SK-N-SH (cell line): ENCODE measurements at regions not wholly inside any gene's neighbourhood (a gene's known extent, or its start where the extent isn't known, plus 50 kb on each side); places are given as distances from the start of the nearest gene placed in this dataset.
"Not testable (repeated sequence)": the region's sequence is repeated elsewhere in the genome, so short reads cannot be mapped to it uniquely, and the experiment has no call there.

Source experiments
- CTCF ChIA-PET: fragments of 300-600, 350-600 bp; formaldehyde crosslinking; extraction: SDS; loops from one replicate; lab custom pipeline; 2021; lab: Yijun Ruan, JAX
- POLR2A ChIA-PET: fragments of 350-600 bp; sonication (Branson Sonifier 250); formaldehyde crosslinking; extraction: SDS; loops from one replicate; lab custom pipeline; 2020; ENCODE audit warnings: antibody characterized with exemption, inconsistent platforms; lab: Yijun Ruan, JAX
- DNase-seq: peaks from one replicate; pipeline ENCODE4 v3.0.0; 2012
- H2AFZ ChIP-seq: fragments of 200-600 bp; sonication (generic); 2 replicates; pipeline ENCODE4 v1.8.1; 2016; ENCODE audit warnings: antibody characterized with exemption, mild to moderate bottlenecking, low read depth
- H3F3A ChIP-seq: fragments of 200-600 bp; sonication (generic); replicated peaks from 2 replicates; pipeline ENCODE3; 2016; ENCODE audit warnings: antibody characterized with exemption, mild to moderate bottlenecking; ENCODE audit not compliant: insufficient read depth
- H3K27ac ChIP-seq, 2 experiments: fragments of 200-500 bp in 1 of 2; fragments of 200-600 bp in 1 of 2; sonication (Bioruptor generic) in 1 of 2; sonication (generic), shearing (Covaris generic) in 1 of 2; 2 replicates each; pipeline versions ENCODE4 v1.5.1 to v1.6.1; 2014 to 2016; ENCODE audit warnings: low read depth in 2 of 2, inconsistent platforms in 1 of 2, low read length in 1 of 2, mild to moderate bottlenecking in 1 of 2, mixed read lengths in 1 of 2
- H3K27me3 ChIP-seq: fragments of 200-600 bp; sonication (generic), shearing (Covaris generic); 2 replicates; pipeline ENCODE4 v1.6.1; 2016; ENCODE audit warnings: mixed run types; ENCODE audit not compliant: insufficient read depth
- H3K36me3 ChIP-seq, 2 experiments: fragments of 200-500 bp in 1 of 2; fragments of 200-600 bp in 1 of 2; sonication (Bioruptor generic) in 1 of 2; sonication (generic) in 1 of 2; replicated peaks in 1 of 2; 2 replicates each; pipeline versions ENCODE3 to v1.5.1; 2014 to 2016; ENCODE audit warnings: low read length in 1 of 2, mild to moderate bottlenecking in 1 of 2; ENCODE audit not compliant: insufficient read depth in 2 of 2, control insufficient read depth in 1 of 2
- H3K4me1 ChIP-seq, 2 experiments: fragments of 200-500 bp in 1 of 2; fragments of 200-600 bp in 1 of 2; sonication (Bioruptor generic) in 1 of 2; sonication (generic), shearing (Covaris generic) in 1 of 2; 2 replicates each; pipeline versions ENCODE4 v1.5.1 to v1.6.1; 2014 to 2016; ENCODE audit warnings: low read depth in 1 of 2, low read length in 1 of 2, mixed run types in 1 of 2; ENCODE audit not compliant: insufficient read depth in 2 of 2, control insufficient read depth in 1 of 2
- H3K4me2 ChIP-seq: fragments of 200-600 bp; sonication (generic), shearing (Covaris generic); 2 replicates; pipeline ENCODE4 v1.6.1; 2017; ENCODE audit warnings: mixed run types
- H3K4me3 ChIP-seq, 2 experiments: fragments of 200-500 bp in 1 of 2; fragments of 200-600 bp in 1 of 2; sonication (Bioruptor generic) in 1 of 2; sonication (generic), shearing (Covaris generic) in 1 of 2; 2 replicates each; pipeline versions ENCODE4 v1.5.1 to v1.8.1; 2014 to 2016; ENCODE audit warnings: low read depth in 2 of 2, inconsistent platforms in 1 of 2, low read length in 1 of 2, mild to moderate bottlenecking in 1 of 2, mixed read lengths in 1 of 2, moderate library complexity in 1 of 2
- H3K79me2 ChIP-seq: fragments of 200-600 bp; sonication (generic); 2 replicates; pipeline ENCODE4 v1.8.1; 2017; ENCODE audit warnings: mild to moderate bottlenecking; ENCODE audit not compliant: insufficient read depth
- H3K9ac ChIP-seq: fragments of 200-600 bp; sonication (generic); 2 replicates; pipeline ENCODE4 v1.6.1; 2017; ENCODE audit warnings: mixed run types
- H3K9me2 ChIP-seq: fragments of 200-600 bp; sonication (generic); 2 replicates; pipeline ENCODE4 v1.6.1; 2017; ENCODE audit warnings: mixed run types
- H3K9me3 ChIP-seq: fragments of 200-600 bp; sonication (generic); 2 replicates; pipeline ENCODE4 v1.6.1; 2017; ENCODE audit warnings: mixed run types, mild to moderate bottlenecking, moderate library complexity
- H4K20me1 ChIP-seq: fragments of 200-600 bp; sonication (generic); 2 replicates; pipeline ENCODE4 v1.6.1; 2017; ENCODE audit warnings: mild to moderate bottlenecking, mixed run types; ENCODE audit not compliant: insufficient read depth
- ELF1 ChIP-seq: IDR thresholded peaks from 2 replicates; pipeline ENCODE4 v1.4.0; 2012
- EP300 ChIP-seq, 2 experiments: IDR thresholded peaks; 2 replicates each; pipeline versions ENCODE4 v1.4.0 to v1.6.1; 2012; ENCODE audit warnings: borderline replicate concordance in 1 of 2, low read depth in 1 of 2, low read length in 1 of 2
- FOXM1 ChIP-seq: IDR thresholded peaks from 2 replicates; pipeline ENCODE4 v1.4.0; 2012; ENCODE audit warnings: low read depth, mild to moderate bottlenecking
- JUND ChIP-seq: IDR thresholded peaks from 2 replicates; pipeline ENCODE4 v1.4.0; 2012
- MAX ChIP-seq: IDR thresholded peaks from 2 replicates; pipeline ENCODE4 v1.4.0; 2012; ENCODE audit warnings: low read depth
- MXI1 ChIP-seq: IDR thresholded peaks from 2 replicates; pipeline ENCODE4 v1.6.1; 2012; ENCODE audit warnings: mild to moderate bottlenecking, low read depth, low read length, improper control_type of control experiment
- REST ChIP-seq: IDR thresholded peaks from 2 replicates; pipeline ENCODE4 v1.6.1; 2012; ENCODE audit warnings: mild to moderate bottlenecking, low read depth, low read length, moderate library complexity
- RFX5 ChIP-seq: IDR thresholded peaks from 2 replicates; pipeline ENCODE4 v1.6.1; 2012; ENCODE audit warnings: mild to moderate bottlenecking, improper control_type of control experiment, low read length
- TAF1 ChIP-seq: IDR thresholded peaks from 2 replicates; pipeline ENCODE4 v1.6.1; 2012; ENCODE audit warnings: low read depth, mild to moderate bottlenecking, low read length, moderate library complexity, borderline replicate concordance
- WGBS: methylation state at CpG from one replicate; pipeline ENCODE4 v1.1.6; 2017; ENCODE audit warnings: low lambda C conversion rate; 5-methylcytosine and 5-hydroxymethylcytosine counted together
- TF ChIP-seq, protein P1 (sequence below): fragments of 200-600 bp; sonication (generic); IDR thresholded peaks from 2 replicates; pipeline ENCODE4 v1.6.1; 2017; ENCODE audit warnings: antibody characterized with exemption, mild to moderate bottlenecking, moderate library complexity

DNA sequence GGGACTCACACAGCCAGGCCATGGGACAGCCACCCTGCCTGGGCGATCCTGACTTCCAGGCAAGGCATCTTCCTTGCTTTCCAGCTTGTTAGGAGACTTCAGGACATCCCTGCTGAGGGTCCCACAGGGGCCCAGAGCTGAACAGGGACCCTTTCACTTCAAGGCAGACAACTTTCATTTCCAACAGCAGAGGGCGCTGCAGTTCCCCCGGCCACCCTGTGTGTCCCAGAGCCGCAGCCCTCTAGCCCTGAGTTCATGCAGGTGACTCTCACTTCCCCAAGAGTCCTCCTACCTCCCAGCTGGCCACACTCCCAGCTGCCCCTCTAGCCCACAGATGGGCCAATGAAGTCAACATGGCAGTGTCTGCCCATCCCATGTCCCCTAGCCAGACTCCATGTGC is 1556.0 kb downstream of the FOXD4L5 start:
- POLR2A ChIA-PET, H3F3A ChIP-seq, H2AFZ ChIP-seq, DNase-seq, H3K79me2 ChIP-seq, H3K9me3 ChIP-seq, CTCF ChIA-PET, H3K27me3 ChIP-seq, H4K20me1 ChIP-seq, H3K36me3 ChIP-seq, H3K9me2 ChIP-seq, H3K27ac ChIP-seq, H3K4me3 ChIP-seq, H3K4me1 ChIP-seq, H3K4me2 ChIP-seq, H3K9ac ChIP-seq: not testable (repeated sequence)
- WGBS = 0% methylated on average over 4 of the region's 4 CpGs
- TF ChIP-seq, protein P1, sequence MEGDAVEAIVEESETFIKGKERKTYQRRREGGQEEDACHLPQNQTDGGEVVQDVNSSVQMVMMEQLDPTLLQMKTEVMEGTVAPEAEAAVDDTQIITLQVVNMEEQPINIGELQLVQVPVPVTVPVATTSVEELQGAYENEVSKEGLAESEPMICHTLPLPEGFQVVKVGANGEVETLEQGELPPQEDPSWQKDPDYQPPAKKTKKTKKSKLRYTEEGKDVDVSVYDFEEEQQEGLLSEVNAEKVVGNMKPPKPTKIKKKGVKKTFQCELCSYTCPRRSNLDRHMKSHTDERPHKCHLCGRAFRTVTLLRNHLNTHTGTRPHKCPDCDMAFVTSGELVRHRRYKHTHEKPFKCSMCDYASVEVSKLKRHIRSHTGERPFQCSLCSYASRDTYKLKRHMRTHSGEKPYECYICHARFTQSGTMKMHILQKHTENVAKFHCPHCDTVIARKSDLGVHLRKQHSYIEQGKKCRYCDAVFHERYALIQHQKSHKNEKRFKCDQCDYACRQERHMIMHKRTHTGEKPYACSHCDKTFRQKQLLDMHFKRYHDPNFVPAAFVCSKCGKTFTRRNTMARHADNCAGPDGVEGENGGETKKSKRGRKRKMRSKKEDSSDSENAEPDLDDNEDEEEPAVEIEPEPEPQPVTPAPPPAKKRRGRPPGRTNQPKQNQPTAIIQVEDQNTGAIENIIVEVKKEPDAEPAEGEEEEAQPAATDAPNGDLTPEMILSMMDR = peak; percentile 41

DNA sequence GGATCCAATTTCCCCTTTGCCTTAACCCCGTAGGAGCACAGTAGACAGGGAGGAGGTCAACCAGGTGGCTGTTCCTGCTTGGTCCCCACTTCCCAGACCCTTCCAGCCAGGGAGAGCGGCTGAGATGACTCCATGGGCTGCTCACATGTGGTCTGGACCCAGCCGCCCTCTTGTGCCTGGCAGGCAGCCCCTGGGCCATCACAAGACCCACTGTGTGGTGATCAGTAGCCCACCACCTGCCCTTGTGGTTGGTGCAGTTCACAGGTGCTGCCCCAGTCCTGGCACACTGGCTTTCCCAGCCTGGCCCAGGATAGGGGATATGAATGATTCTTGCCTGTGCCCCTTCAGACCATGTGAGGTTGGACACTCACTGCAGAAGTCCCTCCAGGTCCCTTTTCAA is 1556.7 kb downstream of the FOXD4L5 start:
- POLR2A ChIA-PET = no interaction called here
- DNase-seq = no peak
- Histone ChIP-seq H3K9me3 (no peaks in the 10 kb centered on the region), H3K9me2 (no peaks in the 10 kb centered on the region), H3K27ac (no peak overlapping the region), H4K20me1 (no peaks in the 10 kb centered on the region), H3K36me3 (no peaks in the 10 kb centered on the region), H3F3A (no peaks in the 10 kb centered on the region), H3K4me1 (no peaks in the 10 kb centered on the region), H3K79me2 (no peaks in the 10 kb centered on the region), H2AFZ (no peak overlapping the region), H3K4me3 (no peak overlapping the region), H3K9ac (no peak overlapping the region), H3K27me3 (no peaks in the 10 kb centered on the region), H3K4me2 (no peak overlapping the region)
- TF ChIP-seq FOXM1 (no peak), EP300 (IDR thresholded peaks at IDR 0.05; ENCODE audit: borderline replicate concordance in 1 of 2, low read depth in 1 of 2, low read length in 1 of 2) (no peak), REST (no peak), TAF1 (no peak), JUND (no peak), RFX5 (no peak), ELF1 (no peak), MAX (no peak), MXI1 (no peak)
- TF ChIP-seq, protein P1 = no peak
- WGBS = 0% methylated on average over 1 of the region's 3 CpGs
- CTCF ChIA-PET = no interaction called here

DNA sequence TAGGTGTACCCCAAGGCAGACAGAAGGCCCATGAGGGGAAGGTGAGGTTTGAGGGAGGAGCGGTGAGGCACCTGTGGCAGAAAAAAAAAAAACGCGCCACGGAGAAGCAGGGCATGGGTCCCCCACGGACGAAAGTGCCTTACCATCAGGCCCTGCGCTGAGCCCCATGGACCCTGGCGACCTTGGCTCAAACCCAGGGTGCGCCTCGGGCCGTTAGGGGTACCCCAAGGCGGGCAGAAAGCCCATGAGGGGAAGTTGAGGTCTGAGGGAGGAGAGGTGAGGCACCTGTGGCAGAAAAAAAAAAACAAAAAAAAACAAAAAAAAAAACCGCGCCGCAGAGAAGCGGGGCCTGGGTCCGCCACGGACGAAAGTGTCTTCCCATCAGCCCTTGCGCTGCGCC is 1576.7 kb downstream of the FOXD4L5 start:
- H3F3A ChIP-seq, H4K20me1 ChIP-seq, H3K4me1 ChIP-seq, H3K27ac ChIP-seq, H3K79me2 ChIP-seq, POLR2A ChIA-PET, H3K9me2 ChIP-seq, H3K4me3 ChIP-seq, DNase-seq, H3K9ac ChIP-seq, H3K9me3 ChIP-seq, CTCF ChIA-PET, H3K27me3 ChIP-seq, H3K4me2 ChIP-seq, H2AFZ ChIP-seq, H3K36me3 ChIP-seq: not testable (repeated sequence)
- 53% methylated on average over 20 of the region's 21 CpGs for WGBS

GRCh38 chr9:63704456-63704855 is 1580.6 kb downstream of the FOXD4L5 start:
- WGBS = 73% methylated on average over 13 of the region's 25 CpGs
- H3K79me2 ChIP-seq, H3K36me3 ChIP-seq, DNase-seq, H3K9me3 ChIP-seq, H4K20me1 ChIP-seq, H2AFZ ChIP-seq, H3K4me2 ChIP-seq, H3K27me3 ChIP-seq, H3F3A ChIP-seq, H3K27ac ChIP-seq, H3K9ac ChIP-seq, POLR2A ChIA-PET, H3K4me3 ChIP-seq, CTCF ChIA-PET, H3K9me2 ChIP-seq, H3K4me1 ChIP-seq: not testable (repeated sequence)
